MM.1S (cell line): ENCODE measurements at regions not wholly inside any gene's neighbourhood (a gene's known extent, or its start where the extent isn't known, plus 50 kb on each side); places are given as distances from the start of the nearest gene placed in this dataset.

Source experiments
- DNase-seq: peaks from one replicate; pipeline ENCODE4 v3.0.0-alpha.2; 2015
- H2AFZ ChIP-seq: fragments of 300-600 bp; sonication (generic); 2 replicates; pipeline ENCODE4 v1.6.0; 2016; ENCODE audit warnings: antibody characterized with exemption, low read length
- H3F3A ChIP-seq: fragments of 300-600 bp; sonication (generic); 2 replicates; pipeline ENCODE4 v1.6.1; 2016; ENCODE audit warnings: mild to moderate bottlenecking, antibody characterized with exemption, low read length, moderate library complexity, mixed read lengths; ENCODE audit not compliant: insufficient read depth
- H3K27ac ChIP-seq: fragments of 300-600 bp; sonication (generic); 2 replicates; pipeline ENCODE4 v1.5.1; 2016; ENCODE audit warnings: mild to moderate bottlenecking, low read length
- H3K27me3 ChIP-seq: fragments of 300-600 bp; sonication (generic); replicated peaks from 2 replicates; pipeline ENCODE4 v1.6.0; 2016; ENCODE audit warnings: low read length; ENCODE audit not compliant: insufficient read depth
- H3K36me3 ChIP-seq: fragments of 300-600 bp; sonication (generic); replicated peaks from 2 replicates; pipeline ENCODE4 v1.6.1; 2016; ENCODE audit warnings: mild to moderate bottlenecking, low read length, mixed read lengths; ENCODE audit not compliant: insufficient read depth
- H3K4me1 ChIP-seq: fragments of 300-600 bp; sonication (generic); 2 replicates; pipeline ENCODE4 v1.6.1; 2016; ENCODE audit warnings: low read length, mixed read lengths
- H3K4me2 ChIP-seq: fragments of 300-600 bp; sonication (generic); 2 replicates; pipeline ENCODE4 v1.6.0; 2016; ENCODE audit warnings: low read depth, low read length
- H3K4me3 ChIP-seq: fragments of 300-600 bp; sonication (generic); 2 replicates; pipeline ENCODE4 v1.5.1; 2016; ENCODE audit warnings: low read length, mixed read lengths
- H3K79me2 ChIP-seq: fragments of 300-600 bp; sonication (generic); 2 replicates; pipeline ENCODE4 v1.6.1; 2016; ENCODE audit warnings: mixed run types, low read length, mixed read lengths
- H3K9ac ChIP-seq: fragments of 300-600 bp; sonication (generic); 2 replicates; pipeline ENCODE4 v1.6.1; 2016; ENCODE audit warnings: low read length, mixed read lengths
- H3K9me2 ChIP-seq: fragments of 300-600 bp; sonication (generic); replicated peaks from 2 replicates; pipeline ENCODE4 v1.6.1; 2016; ENCODE audit warnings: mild to moderate bottlenecking, low read length, mixed read lengths; ENCODE audit not compliant: insufficient read depth
- H3K9me3 ChIP-seq: fragments of 300-600 bp; sonication (generic); replicated peaks from 2 replicates; pipeline ENCODE4 v1.6.1; 2016; ENCODE audit warnings: mild to moderate bottlenecking, low read length, mixed read lengths; ENCODE audit not compliant: insufficient read depth
- H4K20me1 ChIP-seq: fragments of 300-600 bp; sonication (generic); 2 replicates; pipeline ENCODE4 v1.6.1; 2016; ENCODE audit warnings: mild to moderate bottlenecking, low read length, moderate library complexity, mixed read lengths; ENCODE audit not compliant: insufficient read depth
- CTCF ChIP-seq: fragments of 300-600 bp; sonication (generic); IDR thresholded peaks from 2 replicates; pipeline ENCODE4 v1.5.1; 2016; ENCODE audit warnings: antibody characterized with exemption, low read length, mixed read lengths
- EZH2 ChIP-seq: fragments of 300-600 bp; sonication (generic); optimal IDR thresholded peaks from 2 replicates; pipeline ENCODE3; 2017; ENCODE audit warnings: low read depth, mild to moderate bottlenecking, antibody characterized with exemption, low read length, mixed read lengths
- EZH2phosphoT487 ChIP-seq: fragments of 300-600 bp; sonication (generic); IDR thresholded peaks from 2 replicates; pipeline ENCODE4 v1.6.1; 2018; ENCODE audit warnings: antibody characterized with exemption, low read length

- Histone ChIP-seq H3F3A (no peaks in the 10 kb centered on the region), H3K27ac (no peak overlapping the region), H3K36me3 (no peaks in the 10 kb centered on the region), H3K9ac (no peak overlapping the region), H3K4me3 (no peak overlapping the region), H3K9me2 (no peaks in the 10 kb centered on the region), H4K20me1 (no peaks in the 10 kb centered on the region), H2AFZ (no peak overlapping the region), H3K27me3 (no peaks in the 10 kb centered on the region), H3K9me3 (no peaks in the 10 kb centered on the region), H3K79me2 (no peaks in the 10 kb centered on the region), H3K4me2 (no peak overlapping the region), H3K4me1 (no peaks in the 10 kb centered on the region)
- no peak for DNase-seq
- TF ChIP-seq CTCF (no peak), EZH2phosphoT487 (no peak), EZH2 (no peak)
Measured at GRCh38 chr9:99485459-99485858, 263.4 kb downstream of the SEC61B start.

GRCh38 chr9:99486684-99487083 lies 264.6 kb downstream of the SEC61B start:
- Histone ChIP-seq H3K4me1 (peaks cover 4% of the 10 kb centered on the region; the same call in 1 of the 2 replicates), H3K9me3 (no peaks in the 10 kb centered on the region), H3F3A (no peaks in the 10 kb centered on the region), H3K9ac (no peak overlapping the region), H2AFZ (no peak overlapping the region), H3K4me2 (no peak overlapping the region), H3K27me3 (no peaks in the 10 kb centered on the region), H3K4me3 (no peak overlapping the region), H3K79me2 (no peaks in the 10 kb centered on the region), H3K27ac (no peak overlapping the region), H3K9me2 (no peaks in the 10 kb centered on the region), H3K36me3 (no peaks in the 10 kb centered on the region), H4K20me1 (no peaks in the 10 kb centered on the region)
- no peak for DNase-seq
- TF ChIP-seq CTCF (no peak), EZH2 (no peak), EZH2phosphoT487 (no peak)

GRCh38 chr9:99488131-99489059 lies 266.3 kb downstream of the SEC61B start:
- H3K79me2 ChIP-seq: no peaks in the 10 kb centered on the region
- DNase-seq: no peak
- H3K9me3 ChIP-seq: no peaks in the 10 kb centered on the region
- H3K9ac ChIP-seq: no peak overlapping the region
- no peak overlapping the region for H3K27ac ChIP-seq
- TF ChIP-seq CTCF (no peak), EZH2 (no peak), EZH2phosphoT487 (no peak)
- H3K4me2 ChIP-seq: no peak overlapping the region
- no peak overlapping the region for H2AFZ ChIP-seq
- H3K4me1 ChIP-seq: peaks cover 8% of the 10 kb centered on the region; the same call in 1 of the 2 replicates
- H3K36me3 ChIP-seq: no peaks in the 10 kb centered on the region
- H3F3A ChIP-seq: no peaks in the 10 kb centered on the region
- no peaks in the 10 kb centered on the region for H3K27me3 ChIP-seq
- no peaks in the 10 kb centered on the region for H3K9me2 ChIP-seq
- H4K20me1 ChIP-seq: no peaks in the 10 kb centered on the region
- no peak overlapping the region for H3K4me3 ChIP-seq
